Stimulated activated CD4-positive, alpha-beta T cell treated with anti-CD3 and anti-CD28 coated beads, Interleukin-2, amount 100 ng/mL, for 48 hours (primary cell): ENCODE measurements at regions not wholly inside any gene's neighbourhood (a gene's known extent, or its start where the extent isn't known, plus 50 kb on each side); places are given as distances from the start of the nearest gene placed in this dataset.

ENCODE experiments used
- DNase-seq, 2 donors: peaks; one replicate each; pipeline ENCODE4 v3.0.0-alpha.2; 2020

DNA sequence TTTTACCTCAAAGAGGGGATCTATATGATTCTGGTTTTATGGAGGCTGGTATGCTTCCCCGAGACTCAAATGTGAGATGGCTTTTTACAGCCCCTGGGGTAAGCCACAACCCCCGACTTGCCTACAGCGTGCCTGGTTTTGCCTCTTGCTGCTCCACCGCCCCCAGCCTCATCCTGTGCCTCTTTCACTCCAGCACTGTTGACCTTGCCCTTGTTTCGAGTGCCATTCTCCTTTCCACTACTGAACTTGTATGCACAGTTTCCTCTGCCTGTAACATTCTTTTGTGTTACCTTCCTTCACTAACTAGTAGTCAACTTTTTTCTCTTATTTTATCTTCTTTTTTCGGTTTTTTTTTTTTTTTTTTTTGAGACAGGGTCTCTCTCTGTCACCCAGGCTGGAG, 219.0 kb upstream of the ZBED5 start:
- no peak for DNase-seq

DNA sequence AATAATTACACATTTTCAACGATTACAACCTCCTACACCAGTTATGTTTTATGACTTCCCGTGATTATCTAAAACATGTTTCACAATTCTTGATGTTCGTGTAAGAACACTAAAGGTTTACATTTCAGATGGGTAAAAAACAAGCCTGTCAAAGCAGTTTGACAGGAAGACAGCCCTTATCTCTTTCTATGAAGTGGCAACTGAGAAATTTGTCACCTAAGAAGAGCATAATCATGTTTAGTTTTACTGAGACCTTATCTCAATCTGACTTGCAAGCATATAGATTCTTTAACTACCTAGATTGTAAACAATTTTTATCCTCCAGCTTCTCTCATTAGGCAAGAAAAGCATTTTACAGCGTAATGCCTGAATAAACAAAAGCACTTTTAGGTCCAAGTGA, 218.4 kb upstream of the ZBED5 start:
- no peak for DNase-seq

DNA sequence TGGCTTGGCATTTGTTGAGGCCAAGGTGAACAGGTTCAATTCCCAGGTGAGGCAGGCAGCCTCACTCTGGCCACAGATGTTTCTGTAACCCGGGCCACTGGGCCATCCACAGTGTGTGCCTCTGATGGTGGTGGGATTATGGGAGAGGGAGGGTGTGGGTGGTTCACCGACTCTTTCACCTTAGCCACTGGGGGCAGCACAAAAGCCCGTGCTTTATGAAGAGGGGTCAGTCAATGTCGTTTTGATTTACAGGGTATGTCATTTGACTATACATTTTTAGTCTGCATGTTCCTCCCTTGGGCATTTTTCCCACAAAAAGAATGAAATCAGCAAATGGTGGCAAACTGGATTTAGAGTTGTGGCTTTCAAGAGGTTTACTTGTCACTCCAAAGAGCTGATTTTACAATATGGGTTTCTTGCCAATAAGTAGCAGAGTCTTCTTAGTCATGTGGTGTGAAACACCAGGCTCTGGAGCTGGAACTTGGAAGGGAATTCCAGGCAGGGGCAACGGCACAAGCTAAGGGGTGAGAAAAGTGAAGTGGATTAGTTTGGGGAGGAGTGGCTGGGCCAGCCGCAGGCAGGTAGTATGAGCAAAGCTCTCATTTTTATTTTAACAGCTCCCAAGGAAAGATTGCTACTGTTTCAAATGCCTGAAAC, 217.8 kb upstream of the ZBED5 start:
- no peak for DNase-seq

DNA sequence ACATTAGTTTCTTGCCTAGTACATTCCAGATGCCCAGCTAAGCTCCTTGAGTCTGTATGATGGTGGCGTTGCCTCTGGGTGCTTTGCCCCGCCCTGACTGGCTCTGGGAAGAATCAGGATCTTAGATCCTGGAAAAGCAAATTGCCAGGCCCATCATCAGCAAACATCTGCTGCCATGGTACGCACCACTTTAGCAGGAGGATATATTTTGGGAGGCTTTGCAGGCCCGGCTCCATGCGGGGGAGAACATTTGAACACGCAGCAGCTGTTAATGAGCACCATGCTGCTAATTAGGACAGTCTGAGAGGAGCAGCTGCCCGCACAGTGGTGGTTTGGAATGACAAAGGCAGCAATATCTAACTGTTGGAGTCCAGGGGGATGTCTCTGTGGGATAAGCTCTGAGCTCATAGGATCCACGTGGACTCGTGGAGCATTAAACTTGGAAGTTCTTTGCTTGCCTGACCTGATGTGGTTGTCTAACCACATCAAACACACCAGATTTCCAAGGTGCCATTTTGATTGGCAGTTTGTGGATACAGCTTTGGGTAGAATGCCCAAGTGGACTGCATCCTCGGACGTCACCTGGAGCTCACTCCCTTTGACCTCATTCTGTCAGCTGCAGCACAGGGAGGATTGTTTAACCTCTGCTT, 217.0 kb upstream of the ZBED5 start:
- DNase-seq: no peak

GRCh38 chr11:11073996-11074395, 216.1 kb upstream of the ZBED5 start:
- no peak for DNase-seq

DNA sequence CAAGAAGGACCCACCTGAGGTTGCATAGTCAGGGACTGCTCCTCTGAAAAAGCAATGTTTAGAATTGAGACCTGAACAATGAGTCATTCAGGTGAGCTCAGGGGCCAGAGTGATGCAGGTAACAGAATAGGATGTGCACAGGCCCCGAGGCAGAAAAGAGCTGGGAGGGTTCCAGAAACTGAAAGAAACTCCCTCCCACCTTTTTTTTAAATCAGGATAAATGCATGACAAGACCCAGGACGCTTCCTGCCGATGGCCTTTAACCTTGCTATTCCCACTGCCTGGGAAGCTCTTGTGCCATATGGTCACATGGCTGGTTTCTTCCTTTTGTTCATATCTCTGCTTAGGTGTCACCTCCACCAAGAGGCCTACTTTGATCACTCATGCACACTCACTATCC, 214.2 kb upstream of the ZBED5 start:
- no peak for DNase-seq

DNA sequence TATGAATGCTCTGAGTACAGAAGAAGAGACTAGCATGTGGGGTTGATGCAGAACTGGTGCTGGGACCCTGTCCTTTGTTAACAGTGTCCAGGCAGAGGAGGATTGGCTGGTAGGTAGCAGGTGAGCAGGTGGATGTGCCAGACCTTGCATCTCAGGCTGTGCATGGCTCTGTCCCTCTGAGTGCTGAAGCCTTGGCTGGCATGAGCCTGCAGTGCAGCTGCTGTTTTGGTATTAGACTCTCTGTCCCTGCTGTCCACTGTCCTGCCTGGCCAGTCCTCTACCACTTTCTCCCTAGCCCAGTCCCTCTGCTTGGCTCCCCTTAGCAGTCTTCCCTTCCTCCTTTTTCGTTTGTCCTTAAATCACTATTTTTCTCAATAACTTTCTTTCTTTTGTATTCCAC, 213.6 kb upstream of the ZBED5 start:
- no peak for DNase-seq

DNA sequence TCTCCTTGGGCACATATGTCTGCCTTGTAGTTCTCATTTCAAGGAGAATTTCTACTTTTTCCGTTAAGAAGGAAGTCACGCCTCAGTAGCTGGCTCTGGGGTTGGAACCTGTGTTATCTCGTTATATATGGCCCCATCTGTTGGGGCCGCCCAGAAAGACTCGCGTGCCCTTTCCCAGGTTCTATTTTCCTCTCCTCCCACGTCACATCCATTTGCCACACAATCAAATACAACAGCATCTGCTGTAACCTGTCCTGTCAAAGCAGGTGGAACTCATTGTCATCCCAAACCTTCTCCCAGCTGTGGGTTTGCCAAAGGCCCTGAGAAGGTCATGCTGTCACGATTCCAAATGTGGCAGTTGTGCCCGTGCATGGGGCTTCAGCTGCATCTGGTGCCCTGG, 213.1 kb upstream of the ZBED5 start:
- no peak for DNase-seq

DNA sequence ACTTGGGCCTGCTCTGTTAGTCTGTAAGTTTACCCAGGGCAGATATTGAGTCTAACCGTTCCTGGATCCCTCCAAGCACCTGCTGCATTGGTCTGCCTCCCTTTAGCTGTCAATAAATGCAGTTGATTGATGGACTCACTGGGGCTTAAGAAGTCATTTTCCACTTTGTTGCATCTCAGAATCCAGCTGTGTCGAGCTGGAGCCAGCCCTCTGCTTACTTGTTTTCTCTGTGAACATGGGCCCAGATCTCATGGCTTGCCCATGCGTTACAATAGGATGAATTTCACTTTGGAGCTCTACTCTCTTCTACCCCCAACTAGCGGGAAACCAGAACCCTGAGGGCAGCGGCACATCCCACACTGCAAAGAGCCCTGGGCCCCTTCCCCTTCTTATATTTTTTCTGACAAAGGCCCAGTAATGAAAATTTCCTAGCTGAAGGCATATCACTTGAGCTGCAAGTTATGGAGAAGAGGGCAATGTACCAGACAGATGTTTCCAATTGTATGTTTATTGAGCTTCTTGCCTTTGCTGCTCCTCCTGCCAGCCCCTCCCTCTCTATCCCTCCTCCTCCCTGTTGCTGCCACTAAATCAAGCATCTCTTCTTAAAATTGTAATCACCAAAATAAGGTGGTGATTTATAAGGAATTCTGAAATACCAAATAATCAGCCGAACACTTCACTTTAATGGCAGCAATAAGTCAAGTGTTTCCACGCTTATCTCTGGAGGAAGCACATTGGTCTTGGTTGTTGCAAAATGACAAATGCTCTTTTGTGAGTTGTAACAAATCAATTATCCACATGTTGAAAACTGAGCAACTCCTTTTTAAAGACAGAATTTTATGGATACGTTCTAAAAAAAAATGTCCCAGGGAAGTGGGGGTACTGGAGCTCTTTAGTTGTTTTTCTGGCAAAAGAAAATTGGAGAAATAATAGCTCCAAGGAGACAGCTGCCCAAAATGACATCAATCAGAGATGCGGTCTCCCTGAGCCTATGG, 212.3 kb upstream of the ZBED5 start:
- no peak for DNase-seq

DNA sequence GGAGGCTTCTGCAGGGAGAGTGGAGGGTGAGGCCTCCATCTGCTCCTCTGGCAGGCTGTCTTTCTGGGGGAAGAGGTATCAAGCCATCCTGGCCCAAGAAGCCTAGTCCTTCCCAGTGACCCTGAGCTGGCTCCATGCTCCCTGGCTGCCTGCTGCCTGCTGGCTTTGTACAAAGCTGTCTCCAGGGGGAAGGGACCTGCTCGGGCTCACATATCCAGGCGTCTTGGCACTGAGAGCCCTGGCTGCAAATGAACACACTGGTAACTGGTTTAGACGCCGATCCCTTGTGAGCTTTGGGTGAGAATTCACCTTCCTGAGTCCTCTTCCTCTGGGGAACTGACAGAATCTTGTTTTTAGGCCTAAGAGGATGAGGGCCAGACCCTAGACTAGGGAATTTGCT, 210.3 kb upstream of the ZBED5 start:
- no peak for DNase-seq

- DNase-seq: no peak
Measured at GRCh38 chr11:11065396-11065795, 207.5 kb upstream of the ZBED5 start.

DNA sequence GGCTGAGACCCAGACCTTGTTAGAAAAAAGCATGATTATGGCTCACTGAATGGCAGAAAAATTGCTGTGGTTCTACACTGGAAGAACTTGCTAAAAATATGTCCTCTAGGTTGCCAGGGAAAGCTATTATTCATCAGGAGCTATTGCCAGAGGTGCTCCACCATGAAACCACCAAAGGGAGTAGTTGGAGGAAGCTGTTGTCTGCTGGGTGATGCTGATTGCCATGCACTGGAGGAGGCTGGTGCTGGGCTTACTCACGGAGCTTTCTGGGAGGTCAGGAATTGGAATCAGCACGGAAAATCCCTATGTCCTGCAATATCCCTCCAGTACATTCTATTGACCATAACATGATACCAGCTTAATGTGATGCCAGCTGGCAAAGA, 199.6 kb upstream of the ZBED5 start:
- no peak for DNase-seq

- no peak for DNase-seq
Measured at GRCh38 chr11:11056749-11057471, 199.1 kb upstream of the ZBED5 start.

GRCh38 chr11:11056316-11056715, 198.5 kb upstream of the ZBED5 start:
- DNase-seq: no peak

DNA sequence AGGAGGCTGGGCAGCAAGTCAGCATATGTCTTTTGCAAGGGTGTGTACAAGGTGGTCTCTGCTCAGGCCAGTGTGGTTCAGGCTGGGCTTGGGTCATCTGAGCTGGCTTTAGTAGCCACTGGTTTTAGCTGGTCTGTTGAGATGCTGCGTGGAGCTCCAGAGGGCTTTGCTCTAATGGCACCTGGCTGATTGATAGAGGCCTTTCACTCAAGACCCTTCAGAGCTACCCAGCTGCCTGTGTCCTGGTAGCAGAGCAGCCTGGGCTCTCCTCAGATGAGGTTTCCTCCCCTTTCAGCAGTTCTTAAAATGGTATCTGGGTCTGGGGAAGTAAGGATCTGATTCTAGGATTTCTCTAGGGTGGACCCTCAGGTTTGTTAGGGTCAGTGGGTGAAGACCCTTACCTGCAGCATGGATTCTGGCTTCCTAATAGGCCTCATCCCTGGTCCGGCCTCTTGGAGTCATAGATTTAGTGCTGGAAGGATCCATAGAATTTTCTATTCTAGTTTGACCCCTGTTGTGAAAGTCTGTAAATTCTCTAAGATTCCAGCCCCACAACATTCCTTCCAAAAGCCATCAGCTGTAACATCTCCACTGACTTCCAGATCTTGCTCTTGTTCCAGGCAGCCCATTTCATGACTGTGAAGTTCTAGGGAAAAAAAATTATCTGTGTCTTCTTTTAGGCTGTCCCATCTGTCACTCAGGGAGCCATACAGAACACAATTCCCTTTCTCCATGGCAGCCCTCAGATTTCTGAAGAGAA, 190.2 kb upstream of the ZBED5 start:
- DNase-seq: no peak

- DNase-seq: no peak
Measured at GRCh38 chr11:11046781-11047180, 188.9 kb upstream of the ZBED5 start.

DNA sequence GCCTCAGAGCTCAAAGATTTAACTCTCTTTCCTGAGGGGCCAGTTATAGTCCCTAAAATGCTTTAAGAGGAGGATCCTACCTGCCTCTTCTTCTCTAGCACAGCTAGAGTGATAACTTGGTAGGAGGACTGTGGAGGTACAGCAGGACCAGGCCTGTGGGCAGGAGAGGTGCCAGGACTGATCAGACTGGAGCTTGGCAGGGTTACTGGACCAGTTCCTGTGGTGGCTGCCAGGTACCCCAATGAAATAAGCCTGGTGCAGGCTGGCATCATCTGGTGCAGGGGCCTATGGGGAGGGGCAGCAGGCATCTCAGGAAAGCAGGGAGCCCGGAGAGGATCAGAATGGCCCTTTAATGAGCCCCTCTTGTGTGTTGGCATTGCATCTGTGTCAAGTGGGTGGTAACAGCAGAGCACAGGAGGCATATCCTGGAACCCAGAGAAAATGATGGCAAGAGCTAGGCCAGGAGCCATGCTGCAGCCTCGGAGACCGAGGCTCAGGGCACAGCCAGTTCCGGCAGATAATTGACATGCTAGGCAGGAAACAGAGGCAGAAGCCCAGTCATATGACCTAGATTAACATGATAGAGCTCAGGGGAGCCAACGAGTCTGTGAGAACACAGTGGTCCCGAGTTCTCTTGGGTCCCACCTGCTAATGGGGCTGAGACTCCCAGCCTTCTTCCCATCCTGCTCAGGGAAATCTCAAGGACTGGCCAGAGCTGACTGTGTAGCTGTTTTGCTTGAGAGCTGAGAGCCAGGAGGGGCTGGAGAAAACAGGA, 187.5 kb upstream of the ZBED5 start:
- no peak for DNase-seq

- DNase-seq: no peak
Measured at GRCh38 chr11:11044137-11044855, 186.4 kb upstream of the ZBED5 start.

- no peak for DNase-seq
Measured at GRCh38 chr11:11043721-11044120, 185.9 kb upstream of the ZBED5 start.

- no peak for DNase-seq
Measured at GRCh38 chr11:11039208-11039965, 181.5 kb upstream of the ZBED5 start.
